Smooth muscle cell (in vitro differentiated cells): ENCODE measurements at regions not wholly inside any gene's neighbourhood (a gene's known extent, or its start where the extent isn't known, plus 50 kb on each side); places are given as distances from the start of the nearest gene placed in this dataset.
A peak's percentile ranks its signal among the peaks of the same experiment; 100 is the strongest.

ENCODE experiments used
- DNase-seq: peaks from one replicate; lab custom pipeline; 2025; ENCODE audit not compliant: unreplicated experiment; lab: John Stamatoyannopoulos, UW
- H2AFZ ChIP-seq: fragments of 200-600 bp; sonication (generic); 2 replicates; pipeline ENCODE4 v1.6.0; 2016; ENCODE audit warnings: antibody characterized with exemption, low read depth, mild to moderate bottlenecking
- H3F3A ChIP-seq: fragments of 200-600 bp; sonication (generic); 2 replicates; pipeline ENCODE4 v1.6.0; 2017; ENCODE audit warnings: antibody characterized with exemption, low read depth
- H3K27ac ChIP-seq: fragments of 200-600 bp; sonication (generic); 2 replicates; pipeline ENCODE4 v1.5.1; 2016; ENCODE audit warnings: low read depth, mild to moderate bottlenecking
- H3K27me3 ChIP-seq: fragments of 200-600 bp; sonication (generic); 2 replicates; pipeline ENCODE4 v1.6.1; 2016; ENCODE audit warnings: low read depth, mild to moderate bottlenecking
- H3K36me3 ChIP-seq: fragments of 200-600 bp; sonication (generic); 2 replicates; pipeline ENCODE4 v1.5.1; 2016; ENCODE audit warnings: low read depth
- H3K4me1 ChIP-seq: fragments of 200-600 bp; sonication (generic); 2 replicates; pipeline ENCODE4 v1.5.1; 2016; ENCODE audit warnings: low read depth
- H3K4me2 ChIP-seq: fragments of 200-600 bp; sonication (generic); 2 replicates; pipeline ENCODE4 v1.6.0; 2016; ENCODE audit warnings: mild to moderate bottlenecking
- H3K4me3 ChIP-seq: fragments of 200-600 bp; sonication (generic); 2 replicates; pipeline ENCODE4 v1.5.1; 2016; ENCODE audit warnings: mild to moderate bottlenecking
- H3K79me2 ChIP-seq: fragments of 200-600 bp; sonication (generic); 2 replicates; pipeline ENCODE4 v1.6.0; 2016; ENCODE audit warnings: low read depth, mild to moderate bottlenecking
- H3K9ac ChIP-seq: fragments of 200-600 bp; sonication (generic); 2 replicates; pipeline ENCODE4 v1.6.0; 2016; ENCODE audit warnings: low read depth
- H3K9me3 ChIP-seq: fragments of 200-600 bp; sonication (generic); replicated peaks from 2 replicates; pipeline ENCODE4 v1.5.1; 2016; ENCODE audit warnings: low read depth
- H4K20me1 ChIP-seq: fragments of 200-600 bp; sonication (generic); 2 replicates; pipeline ENCODE4 v1.6.0; 2016; ENCODE audit warnings: low read depth
- WGBS: methylation state at CpG from one replicate; pipeline ENCODE4 v1.1.7; 2016; ENCODE audit warnings: low lambda C conversion rate; 5-methylcytosine and 5-hydroxymethylcytosine counted together
- TF ChIP-seq, protein P1 (sequence below): fragments of 200-600 bp; sonication (generic); IDR thresholded peaks from 2 replicates; pipeline ENCODE4 v1.5.1; 2017; ENCODE audit warnings: borderline replicate concordance, mild to moderate bottlenecking, antibody characterized with exemption; ENCODE audit not compliant: insufficient read depth, poor library complexity, severe bottlenecking

DNA sequence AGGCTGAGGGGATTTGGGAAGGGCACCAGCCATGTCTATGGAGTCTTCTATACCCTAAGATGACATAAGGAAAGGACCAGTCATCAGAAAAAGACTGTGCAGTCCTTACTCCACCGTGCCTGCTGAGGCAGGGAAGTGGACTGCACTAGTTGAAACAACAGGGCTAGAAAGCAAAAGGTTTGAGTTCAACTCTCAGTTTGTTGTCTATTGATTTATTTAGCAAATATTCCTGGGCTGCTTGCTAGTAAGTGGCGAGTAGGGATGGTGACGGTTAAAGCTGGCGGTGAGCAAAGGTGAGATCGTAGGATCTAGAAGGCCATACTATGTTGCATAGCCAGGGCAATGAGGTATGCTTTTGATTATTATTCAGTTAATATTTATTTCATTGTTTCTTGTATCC lies 110.1 kb downstream of the SMIM20 start:
- no peaks in the 10 kb centered on the region for H3K79me2 ChIP-seq
- 97% methylated on average over 5 of the region's 5 CpGs for WGBS
- H2AFZ ChIP-seq, result no peak overlapping the region
- H3F3A ChIP-seq, result no peaks in the 10 kb centered on the region
- no peak overlapping the region for H3K9ac ChIP-seq
- no peak overlapping the region for H3K4me2 ChIP-seq
- H4K20me1 ChIP-seq, result no peaks in the 10 kb centered on the region
- no peak overlapping the region for H3K4me3 ChIP-seq
- DNase-seq, result no peak
- TF ChIP-seq, protein P1, sequence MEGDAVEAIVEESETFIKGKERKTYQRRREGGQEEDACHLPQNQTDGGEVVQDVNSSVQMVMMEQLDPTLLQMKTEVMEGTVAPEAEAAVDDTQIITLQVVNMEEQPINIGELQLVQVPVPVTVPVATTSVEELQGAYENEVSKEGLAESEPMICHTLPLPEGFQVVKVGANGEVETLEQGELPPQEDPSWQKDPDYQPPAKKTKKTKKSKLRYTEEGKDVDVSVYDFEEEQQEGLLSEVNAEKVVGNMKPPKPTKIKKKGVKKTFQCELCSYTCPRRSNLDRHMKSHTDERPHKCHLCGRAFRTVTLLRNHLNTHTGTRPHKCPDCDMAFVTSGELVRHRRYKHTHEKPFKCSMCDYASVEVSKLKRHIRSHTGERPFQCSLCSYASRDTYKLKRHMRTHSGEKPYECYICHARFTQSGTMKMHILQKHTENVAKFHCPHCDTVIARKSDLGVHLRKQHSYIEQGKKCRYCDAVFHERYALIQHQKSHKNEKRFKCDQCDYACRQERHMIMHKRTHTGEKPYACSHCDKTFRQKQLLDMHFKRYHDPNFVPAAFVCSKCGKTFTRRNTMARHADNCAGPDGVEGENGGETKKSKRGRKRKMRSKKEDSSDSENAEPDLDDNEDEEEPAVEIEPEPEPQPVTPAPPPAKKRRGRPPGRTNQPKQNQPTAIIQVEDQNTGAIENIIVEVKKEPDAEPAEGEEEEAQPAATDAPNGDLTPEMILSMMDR, result no peak
- no peaks in the 10 kb centered on the region for H3K27me3 ChIP-seq
- H3K36me3 ChIP-seq, result no peaks in the 10 kb centered on the region
- H3K27ac ChIP-seq, result no peak overlapping the region
- no peaks in the 10 kb centered on the region for H3K4me1 ChIP-seq
- no peaks in the 10 kb centered on the region for H3K9me3 ChIP-seq

DNA sequence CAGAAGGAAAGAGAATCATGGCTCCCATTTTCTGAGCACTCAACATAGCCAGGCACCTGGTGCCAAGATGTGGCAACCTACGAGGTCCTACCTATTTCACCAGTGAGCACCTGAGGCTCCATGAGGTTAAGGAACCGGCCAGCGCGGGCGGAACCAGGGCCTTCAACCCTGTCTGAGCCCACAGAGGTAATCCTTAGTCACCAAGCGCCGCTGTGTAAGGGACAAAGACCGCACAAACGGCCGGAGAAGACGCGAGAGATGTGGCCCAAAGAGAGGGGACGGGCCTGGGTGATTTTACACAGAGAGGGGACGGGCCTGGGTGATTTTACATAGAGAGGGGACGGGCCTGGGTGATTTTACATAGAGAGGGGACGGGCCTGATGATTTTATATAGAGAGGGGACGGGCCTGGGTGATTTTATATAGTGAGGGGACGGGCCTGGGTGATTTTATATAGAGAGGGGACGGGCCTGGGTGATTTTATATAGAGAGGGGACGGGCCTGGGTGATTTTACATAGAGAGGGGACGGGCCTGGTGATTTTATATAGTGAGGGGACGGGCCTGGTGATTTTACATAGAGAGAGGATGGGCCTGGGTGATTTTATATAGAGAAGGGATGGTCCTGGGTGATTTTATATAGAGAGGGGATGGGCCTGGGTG lies 114.2 kb downstream of the SMIM20 start:
- Histone ChIP-seq H3K4me3 (no peak overlapping the region), H3K36me3 (no peaks in the 10 kb centered on the region), H3K79me2 (no peaks in the 10 kb centered on the region), H3K4me1 (peaks cover 7% of the 10 kb centered on the region), H4K20me1 (no peaks in the 10 kb centered on the region), H3F3A (no peaks in the 10 kb centered on the region), H3K9me3 (no peaks in the 10 kb centered on the region), H2AFZ (peak overlapping the region; percentile 81), H3K27ac (no peak overlapping the region), H3K4me2 (peak overlapping the region; percentile 84), H3K9ac (no peak overlapping the region), H3K27me3 (peaks cover 10% of the 10 kb centered on the region)
- TF ChIP-seq, protein P1, result no peak
- WGBS, result 61% methylated on average over 22 of the region's 22 CpGs
- DNase-seq, result no peak

DNA sequence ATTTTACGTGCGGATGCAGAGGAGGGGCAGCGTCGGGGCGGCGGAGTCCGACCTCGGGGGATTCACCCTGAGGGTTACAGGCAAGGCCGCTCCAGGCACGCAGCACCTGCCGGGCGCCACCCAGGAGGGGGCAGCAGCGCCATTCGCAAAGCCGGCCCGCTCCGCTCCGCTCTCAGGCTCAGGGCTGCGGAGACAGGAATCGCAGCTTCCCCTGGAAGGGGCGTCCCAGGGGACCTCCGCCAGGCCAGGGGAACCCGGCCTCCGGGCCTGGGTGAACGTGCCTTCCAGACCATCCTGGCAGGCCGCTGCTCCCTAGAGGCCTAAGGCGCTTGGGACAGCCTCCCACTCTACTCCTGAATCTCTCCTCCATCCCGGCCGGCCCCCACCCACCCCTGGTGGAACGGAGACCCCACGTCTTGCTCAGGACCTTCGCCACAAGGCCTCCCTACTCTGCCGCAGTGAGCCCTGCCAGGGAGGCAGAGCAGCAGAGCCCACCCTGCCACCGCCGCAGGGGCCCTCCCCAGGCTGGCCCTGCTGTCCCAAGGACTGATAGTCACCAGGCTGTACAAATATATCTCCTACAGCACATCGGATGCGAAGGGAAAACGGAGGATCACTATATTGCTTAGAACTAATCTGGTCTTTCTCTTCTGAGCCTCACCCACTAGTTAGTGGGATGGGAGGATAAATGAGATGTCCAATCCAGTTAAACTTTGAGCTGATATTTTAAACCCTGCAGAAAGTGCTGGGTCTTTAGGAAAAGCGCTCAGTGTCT lies 115.0 kb downstream of the SMIM20 start:
- no peaks in the 10 kb centered on the region for H3K79me2 ChIP-seq
- 18% methylated on average over 17 of the region's 39 CpGs for WGBS
- peak overlapping the region; percentile 81 for H2AFZ ChIP-seq
- no peaks in the 10 kb centered on the region for H4K20me1 ChIP-seq
- peak overlapping the region; percentile 84 for H3K4me2 ChIP-seq
- H3F3A ChIP-seq, result no peaks in the 10 kb centered on the region
- H3K27me3 ChIP-seq, result peaks cover 10% of the 10 kb centered on the region
- peak; percentile 15 for DNase-seq
- H3K4me1 ChIP-seq, result peaks cover 7% of the 10 kb centered on the region
- H3K9me3 ChIP-seq, result no peaks in the 10 kb centered on the region
- H3K9ac ChIP-seq, result no peak overlapping the region
- H3K4me3 ChIP-seq, result peak overlapping the region; percentile 35
- H3K36me3 ChIP-seq, result no peaks in the 10 kb centered on the region
- TF ChIP-seq, protein P1, result peak; percentile 79
- H3K27ac ChIP-seq, result no peak overlapping the region
